ENCODE measurements at regions not wholly inside any gene's neighbourhood (a gene's known extent, or its start where the extent isn't known, plus 50 kb on each side); places are given as distances from the start of the nearest gene placed in this dataset.
"Not testable (repeated sequence)": the region's sequence is repeated elsewhere in the genome, so short reads cannot be mapped to it uniquely, and the experiment has no call there.

GRCh38 chr3:153928851-153929250 lies 192.3 kb upstream of the ARHGEF26 start:
- H3K4me3 ChIP-seq (ENCODE audit: low read depth, low read length), result no peak overlapping the region
- no peak for DNase-seq (ENCODE audit: low read depth)
- in situ Hi-C loops (cut with HindIII; ENCODE audit: low sequenced_read_pairs), result no loop called here
- TF ChIP-seq, protein P1, sequence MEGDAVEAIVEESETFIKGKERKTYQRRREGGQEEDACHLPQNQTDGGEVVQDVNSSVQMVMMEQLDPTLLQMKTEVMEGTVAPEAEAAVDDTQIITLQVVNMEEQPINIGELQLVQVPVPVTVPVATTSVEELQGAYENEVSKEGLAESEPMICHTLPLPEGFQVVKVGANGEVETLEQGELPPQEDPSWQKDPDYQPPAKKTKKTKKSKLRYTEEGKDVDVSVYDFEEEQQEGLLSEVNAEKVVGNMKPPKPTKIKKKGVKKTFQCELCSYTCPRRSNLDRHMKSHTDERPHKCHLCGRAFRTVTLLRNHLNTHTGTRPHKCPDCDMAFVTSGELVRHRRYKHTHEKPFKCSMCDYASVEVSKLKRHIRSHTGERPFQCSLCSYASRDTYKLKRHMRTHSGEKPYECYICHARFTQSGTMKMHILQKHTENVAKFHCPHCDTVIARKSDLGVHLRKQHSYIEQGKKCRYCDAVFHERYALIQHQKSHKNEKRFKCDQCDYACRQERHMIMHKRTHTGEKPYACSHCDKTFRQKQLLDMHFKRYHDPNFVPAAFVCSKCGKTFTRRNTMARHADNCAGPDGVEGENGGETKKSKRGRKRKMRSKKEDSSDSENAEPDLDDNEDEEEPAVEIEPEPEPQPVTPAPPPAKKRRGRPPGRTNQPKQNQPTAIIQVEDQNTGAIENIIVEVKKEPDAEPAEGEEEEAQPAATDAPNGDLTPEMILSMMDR (IDR thresholded peaks at IDR 0.05; ENCODE audit: low read depth, low read length, missing control alignments), result no peak

GRCh38 chr3:153933481-153933880 lies 187.7 kb upstream of the ARHGEF26 start:
- H3K4me3 ChIP-seq (ENCODE audit: low read depth, low read length); in situ Hi-C loops (cut with HindIII; ENCODE audit: low sequenced_read_pairs); DNase-seq (ENCODE audit: low read depth): not testable (repeated sequence)

GRCh38 chr3:153944084-153944483 lies 177.1 kb upstream of the ARHGEF26 start:
- in situ Hi-C loops (cut with HindIII; ENCODE audit: low sequenced_read_pairs), result no loop called here
- no peak overlapping the region for H3K4me3 ChIP-seq (ENCODE audit: low read depth, low read length)
- TF ChIP-seq, protein P1 (IDR thresholded peaks at IDR 0.05; ENCODE audit: low read depth, low read length, missing control alignments), result no peak
- DNase-seq (ENCODE audit: low read depth), result no peak

GRCh38 chr3:153951276-153951675 lies 169.9 kb upstream of the ARHGEF26 start:
- TF ChIP-seq, protein P1 (IDR thresholded peaks at IDR 0.05; ENCODE audit: low read depth, low read length, missing control alignments), result no peak
- H3K4me3 ChIP-seq (ENCODE audit: low read depth, low read length), result no peak overlapping the region
- in situ Hi-C loops (cut with HindIII; ENCODE audit: low sequenced_read_pairs), result no loop called here
- DNase-seq (ENCODE audit: low read depth), result no peak

GRCh38 chr3:153952091-153952490 lies 169.1 kb upstream of the ARHGEF26 start:
- no peak overlapping the region for H3K4me3 ChIP-seq (ENCODE audit: low read depth, low read length)
- DNase-seq (ENCODE audit: low read depth), result no peak
- TF ChIP-seq, protein P1 (IDR thresholded peaks at IDR 0.05; ENCODE audit: low read depth, low read length, missing control alignments), result no peak
- in situ Hi-C loops (cut with HindIII; ENCODE audit: low sequenced_read_pairs), result no loop called here

- no peak for DNase-seq (ENCODE audit: low read depth)
- in situ Hi-C loops (cut with HindIII; ENCODE audit: low sequenced_read_pairs), result no loop called here
- TF ChIP-seq, protein P1 (IDR thresholded peaks at IDR 0.05; ENCODE audit: low read depth, low read length, missing control alignments), result no peak
- H3K4me3 ChIP-seq (ENCODE audit: low read depth, low read length), result no peak overlapping the region
These were observed 164.6 kb upstream of the ARHGEF26 start for GRCh38 chr3:153956613-153957012.

DNA sequence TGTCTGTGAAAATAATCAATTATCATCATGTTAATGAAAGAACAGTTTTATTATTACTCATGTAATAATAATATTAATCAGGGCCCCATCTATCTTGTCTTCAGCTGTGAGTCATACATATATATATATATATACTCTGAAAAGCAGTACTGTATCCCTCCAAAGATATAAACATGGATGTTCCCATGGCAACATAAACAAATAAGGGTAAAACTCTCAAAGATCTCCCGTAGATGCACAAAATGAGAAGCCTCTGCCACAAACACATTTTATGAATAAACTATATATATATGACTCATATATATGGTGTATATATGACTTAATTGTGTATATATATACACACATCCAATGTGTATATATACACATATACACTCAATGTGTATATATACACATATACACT lies 163.8 kb upstream of the ARHGEF26 start:
- in situ Hi-C loops (cut with HindIII; ENCODE audit: low sequenced_read_pairs), result no loop called here
- TF ChIP-seq, protein P1 (IDR thresholded peaks at IDR 0.05; ENCODE audit: low read depth, low read length, missing control alignments), result no peak
- DNase-seq (ENCODE audit: low read depth), result no peak
- H3K4me3 ChIP-seq (ENCODE audit: low read depth, low read length), result no peak overlapping the region

All from astrocyte of the cerebellum (primary cell).